ENCODE measurements at regions not wholly inside any gene's neighbourhood (a gene's known extent, or its start where the extent isn't known, plus 50 kb on each side); places are given as distances from the start of the nearest gene placed in this dataset.

- no peak for DNase-seq
- Mint-ChIP-seq H3K36me3 (ENCODE audit: insufficient read depth, unreplicated experiment) (no peaks in the 10 kb centered on the region), H3K4me1 (ENCODE audit: low read depth, unreplicated experiment) (peaks cover 32% of the 10 kb centered on the region), H3K4me3 (ENCODE audit: unreplicated experiment) (no peak overlapping the region), H3K9me3 (ENCODE audit: unreplicated experiment) (peaks cover 2% of the 10 kb centered on the region), H3K27ac (ENCODE audit: unreplicated experiment) (no peak overlapping the region), H3K27me3 (ENCODE audit: insufficient read depth, unreplicated experiment) (no peaks in the 10 kb centered on the region)
- no peak for TF ChIP-seq CTCF (IDR thresholded peaks at IDR 0.05; ENCODE audit: insufficient read depth in 1 of 2, low read depth in 1 of 2, low read length in 1 of 2, severe bottlenecking in 1 of 2, unreplicated experiment in 1 of 2)
- CTCF ChIA-PET: interaction anchor here (1.2 kb wide), 1 partner anchor 345 kb away, joined by 3 read pairs; no protein-coding TSS in a partner anchor
- Histone ChIP-seq H3K4me1 (peaks cover 38% of the 10 kb centered on the region), H3K9me3 (no peaks in the 10 kb centered on the region), H3K36me3 (ENCODE audit: control insufficient read depth, insufficient read depth, low read length) (no peaks in the 10 kb centered on the region), H3K4me3 (ENCODE audit: low read depth, low read length) (no peak overlapping the region), H3K27me3 (replicated peaks; ENCODE audit: control insufficient read depth, insufficient read depth, low read length) (no peaks in the 10 kb centered on the region)
- BruUV-seq (replicated peaks): no TSS peak
- intact Hi-C loops (cut with micrococcal nuclease; ENCODE audit: unreplicated experiment): no loop called here
- POLR2A ChIA-PET: no interaction called here
Observed at GRCh38 chr11:95359756-95360155, 128.8 kb upstream of the SESN3 start.

- BruUV-seq (replicated peaks): no TSS peak
- DNase-seq: no peak
- Mint-ChIP-seq H3K36me3 (ENCODE audit: insufficient read depth, unreplicated experiment) (no peaks in the 10 kb centered on the region), H3K9me3 (ENCODE audit: unreplicated experiment) (no peaks in the 10 kb centered on the region), H3K4me1 (ENCODE audit: low read depth, unreplicated experiment) (peaks cover 28% of the 10 kb centered on the region), H3K4me3 (ENCODE audit: unreplicated experiment) (no peak overlapping the region), H3K27me3 (ENCODE audit: insufficient read depth, unreplicated experiment) (no peaks in the 10 kb centered on the region), H3K27ac (ENCODE audit: unreplicated experiment) (no peak overlapping the region)
- no peak overlapping the region for H3K4me3 ChIP-seq (ENCODE audit: low read depth, low read length)
- H3K4me1 ChIP-seq: peaks cover 33% of the 10 kb centered on the region
- POLR2A ChIA-PET: no interaction called here
- H3K36me3 ChIP-seq (ENCODE audit: control insufficient read depth, insufficient read depth, low read length): no peaks in the 10 kb centered on the region
- H3K27me3 ChIP-seq (replicated peaks; ENCODE audit: control insufficient read depth, insufficient read depth, low read length): no peaks in the 10 kb centered on the region
- TF ChIP-seq CTCF (IDR thresholded peaks at IDR 0.05; ENCODE audit: insufficient read depth in 1 of 2, low read depth in 1 of 2, low read length in 1 of 2, severe bottlenecking in 1 of 2, unreplicated experiment in 1 of 2): no peak
- no peaks in the 10 kb centered on the region for H3K9me3 ChIP-seq
- CTCF ChIA-PET: interaction anchor here (1.2 kb wide), 1 partner anchor 346 kb away, joined by 3 read pairs; no protein-coding TSS in a partner anchor
- intact Hi-C loops (cut with micrococcal nuclease; ENCODE audit: unreplicated experiment): no loop called here
Observed at GRCh38 chr11:95359341-95359663, 128.3 kb upstream of the SESN3 start.

GRCh38 chr11:95358511-95359340 is 127.7 kb upstream of the SESN3 start:
- ChIA-PET CTCF (interaction anchor here (1.2 kb wide), 1 partner anchor 346 kb away, joined by 3 read pairs; no protein-coding TSS in a partner anchor), POLR2A (no interaction called here)
- peak in 1 of 2 experiments; percentile 26 for DNase-seq
- intact Hi-C loops (cut with micrococcal nuclease; ENCODE audit: unreplicated experiment): no loop called here
- Histone ChIP-seq H3K9me3 (no peaks in the 10 kb centered on the region), H3K4me1 (peaks cover 27% of the 10 kb centered on the region), H3K4me3 (ENCODE audit: low read depth, low read length) (no peak overlapping the region), H3K36me3 (ENCODE audit: control insufficient read depth, insufficient read depth, low read length) (no peaks in the 10 kb centered on the region), H3K27me3 (replicated peaks; ENCODE audit: control insufficient read depth, insufficient read depth, low read length) (no peaks in the 10 kb centered on the region)
- no peak overlapping the region for H3K4me3 Mint-ChIP-seq (ENCODE audit: unreplicated experiment)
- no TSS peak for BruUV-seq (replicated peaks)
- H3K27ac Mint-ChIP-seq (ENCODE audit: unreplicated experiment): no peak overlapping the region
- H3K9me3 Mint-ChIP-seq (ENCODE audit: unreplicated experiment): no peaks in the 10 kb centered on the region
- H3K4me1 Mint-ChIP-seq (ENCODE audit: low read depth, unreplicated experiment): peaks cover 22% of the 10 kb centered on the region
- no peak for TF ChIP-seq CTCF (IDR thresholded peaks at IDR 0.05; ENCODE audit: insufficient read depth in 1 of 2, low read depth in 1 of 2, low read length in 1 of 2, severe bottlenecking in 1 of 2, unreplicated experiment in 1 of 2)
- no peaks in the 10 kb centered on the region for H3K36me3 Mint-ChIP-seq (ENCODE audit: insufficient read depth, unreplicated experiment)
- no peaks in the 10 kb centered on the region for H3K27me3 Mint-ChIP-seq (ENCODE audit: insufficient read depth, unreplicated experiment)

Data from Caco-2 (cell line).